C4-2B (cell line): ENCODE measurements at regions not wholly inside any gene's neighbourhood (a gene's known extent, or its start where the extent isn't known, plus 50 kb on each side); places are given as distances from the start of the nearest gene placed in this dataset.
"Not testable (repeated sequence)": the region's sequence is repeated elsewhere in the genome, so short reads cannot be mapped to it uniquely, and the experiment has no call there.

Source experiments
- ZFX ChIP-seq: fragments of 450-650 bp; IDR thresholded peaks from 2 replicates; pipeline ENCODE4 v1.6.1; 2017
- TF ChIP-seq, protein P1 (sequence below): fragments of 450-650 bp; conservative IDR thresholded peaks from 2 replicates; pipeline ENCODE4 v1.5.1; 2017; ENCODE audit warnings: mild to moderate bottlenecking

DNA sequence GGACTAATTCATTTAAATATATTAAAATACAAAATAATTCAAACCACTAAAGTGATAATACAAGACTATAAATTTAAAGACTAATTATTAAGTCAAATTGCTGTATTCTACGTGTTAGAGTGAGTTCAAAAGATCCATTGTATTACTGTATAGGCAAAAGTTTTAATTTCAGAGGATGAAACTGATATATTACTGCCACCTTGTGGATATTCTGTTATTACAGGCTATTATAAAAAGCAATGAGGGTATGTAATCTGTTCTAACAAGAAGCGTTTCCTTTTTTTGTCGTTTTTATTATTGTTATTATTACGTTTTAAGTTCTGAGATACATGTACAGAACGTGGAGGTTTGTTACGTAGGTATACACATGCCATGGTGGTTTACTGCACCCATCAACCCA, 4854.9 kb upstream of the OR11H1 start:
- TF ChIP-seq, protein P1, sequence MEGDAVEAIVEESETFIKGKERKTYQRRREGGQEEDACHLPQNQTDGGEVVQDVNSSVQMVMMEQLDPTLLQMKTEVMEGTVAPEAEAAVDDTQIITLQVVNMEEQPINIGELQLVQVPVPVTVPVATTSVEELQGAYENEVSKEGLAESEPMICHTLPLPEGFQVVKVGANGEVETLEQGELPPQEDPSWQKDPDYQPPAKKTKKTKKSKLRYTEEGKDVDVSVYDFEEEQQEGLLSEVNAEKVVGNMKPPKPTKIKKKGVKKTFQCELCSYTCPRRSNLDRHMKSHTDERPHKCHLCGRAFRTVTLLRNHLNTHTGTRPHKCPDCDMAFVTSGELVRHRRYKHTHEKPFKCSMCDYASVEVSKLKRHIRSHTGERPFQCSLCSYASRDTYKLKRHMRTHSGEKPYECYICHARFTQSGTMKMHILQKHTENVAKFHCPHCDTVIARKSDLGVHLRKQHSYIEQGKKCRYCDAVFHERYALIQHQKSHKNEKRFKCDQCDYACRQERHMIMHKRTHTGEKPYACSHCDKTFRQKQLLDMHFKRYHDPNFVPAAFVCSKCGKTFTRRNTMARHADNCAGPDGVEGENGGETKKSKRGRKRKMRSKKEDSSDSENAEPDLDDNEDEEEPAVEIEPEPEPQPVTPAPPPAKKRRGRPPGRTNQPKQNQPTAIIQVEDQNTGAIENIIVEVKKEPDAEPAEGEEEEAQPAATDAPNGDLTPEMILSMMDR, result peak; percentile 11; the same call in 1 of the 2 replicates
- not testable (repeated sequence) for TF ChIP-seq ZFX
